ENCODE measurements at regions not wholly inside any gene's neighbourhood (a gene's known extent, or its start where the extent isn't known, plus 50 kb on each side); places are given as distances from the start of the nearest gene placed in this dataset.

GRCh38 chr19:28522545-28522922, 690.4 kb downstream of the UQCRFS1 start:
- DNase-seq, result no peak

- DNase-seq, result no peak
These were observed 691.1 kb downstream of the UQCRFS1 start for GRCh38 chr19:28521614-28522544.

GRCh38 chr19:28520998-28521568, 691.9 kb downstream of the UQCRFS1 start:
- DNase-seq, result no peak

GRCh38 chr19:28519952-28520861, 692.7 kb downstream of the UQCRFS1 start:
- no peak for DNase-seq

GRCh38 chr19:28519218-28519779, 693.7 kb downstream of the UQCRFS1 start:
- no peak for DNase-seq

GRCh38 chr19:28516415-28516872, 696.5 kb downstream of the UQCRFS1 start:
- DNase-seq, result no peak

GRCh38 chr19:28514166-28514565, 698.8 kb downstream of the UQCRFS1 start:
- no peak for DNase-seq

- DNase-seq, result no peak
These were observed 701.3 kb downstream of the UQCRFS1 start for GRCh38 chr19:28511655-28512054.

- no peak for DNase-seq
These were observed 703.7 kb downstream of the UQCRFS1 start for GRCh38 chr19:28509079-28509895.

- no peak for DNase-seq
These were observed 704.3 kb downstream of the UQCRFS1 start for GRCh38 chr19:28508666-28509065.

- DNase-seq, result no peak
These were observed 707.0 kb downstream of the UQCRFS1 start for GRCh38 chr19:28505933-28506332.

- DNase-seq, result no peak
These were observed 707.8 kb downstream of the UQCRFS1 start for GRCh38 chr19:28505134-28505533.

GRCh38 chr19:28504727-28505126, 708.2 kb downstream of the UQCRFS1 start:
- no peak for DNase-seq

- no peak for DNase-seq
These were observed 708.8 kb downstream of the UQCRFS1 start for GRCh38 chr19:28504139-28504538.

GRCh38 chr19:28502879-28503734, 709.8 kb downstream of the UQCRFS1 start:
- DNase-seq, result no peak

- DNase-seq, result no peak
These were observed 711.0 kb downstream of the UQCRFS1 start for GRCh38 chr19:28501976-28502375.

GRCh38 chr19:28500982-28501630, 711.8 kb downstream of the UQCRFS1 start:
- no peak for DNase-seq

- DNase-seq, result no peak
These were observed 712.7 kb downstream of the UQCRFS1 start for GRCh38 chr19:28500296-28500695.

- DNase-seq, result no peak
These were observed 714.5 kb downstream of the UQCRFS1 start for GRCh38 chr19:28498404-28498976.

GRCh38 chr19:28497887-28498286, 715.1 kb downstream of the UQCRFS1 start:
- DNase-seq, result no peak

All from DMS79 treated with DMSO at 0.1 percent for 48 hours (cell line).